HL-60 (cell line): ENCODE measurements at regions not wholly inside any gene's neighbourhood (a gene's known extent, or its start where the extent isn't known, plus 50 kb on each side); places are given as distances from the start of the nearest gene placed in this dataset.

Source experiments
- DNase-seq, 2 experiments: peaks; one replicate each; pipeline ENCODE4 v3.0.0-alpha.2; 2010 to 2020; ENCODE audit warnings: low read depth in 1 of 2, low spot score in 1 of 2
- H3K27ac ChIP-seq: fragments of 250-450 bp; sonication (Bioruptor Pico); replicated peaks from 2 replicates; pipeline ENCODE4 v1.5.1; 2020; ENCODE audit warnings: mild to moderate bottlenecking, moderate library complexity
- H3K27me3 ChIP-seq: fragments of 250-450 bp; sonication (Bioruptor Pico); 2 replicates; pipeline ENCODE4 v1.5.1; 2021; ENCODE audit warnings: mild to moderate bottlenecking, moderate library complexity; ENCODE audit not compliant: insufficient read depth, poor library complexity, severe bottlenecking
- H3K4me3 ChIP-seq: replicated peaks from 2 replicates; pipeline ENCODE4 v1.5.1; 2011; ENCODE audit warnings: mild to moderate bottlenecking, control low read depth, low read length; ENCODE audit not compliant: insufficient read depth
- CTCF ChIP-seq: IDR thresholded peaks from one replicate; pipeline ENCODE4 v1.5.1; 2011; ENCODE audit warnings: low read length, control low read depth, inconsistent platforms; ENCODE audit not compliant: insufficient read depth
- GABPA ChIP-seq: IDR thresholded peaks from 2 replicates; pipeline ENCODE4 v1.6.1; 2012; ENCODE audit warnings: low read depth
- POLR2AphosphoS5 ChIP-seq: IDR thresholded peaks from 2 replicates; pipeline ENCODE4 v1.6.1; 2012; ENCODE audit warnings: low read depth
- SPI1 ChIP-seq: IDR thresholded peaks from 2 replicates; pipeline ENCODE4 v1.6.1; 2012; ENCODE audit warnings: low read depth, mild to moderate bottlenecking, borderline replicate concordance
- TF ChIP-seq, protein P1 (sequence below): IDR thresholded peaks from 2 replicates; pipeline ENCODE4 v1.6.1; 2012; ENCODE audit warnings: low read depth; ENCODE audit not compliant: insufficient replicate concordance

DNA sequence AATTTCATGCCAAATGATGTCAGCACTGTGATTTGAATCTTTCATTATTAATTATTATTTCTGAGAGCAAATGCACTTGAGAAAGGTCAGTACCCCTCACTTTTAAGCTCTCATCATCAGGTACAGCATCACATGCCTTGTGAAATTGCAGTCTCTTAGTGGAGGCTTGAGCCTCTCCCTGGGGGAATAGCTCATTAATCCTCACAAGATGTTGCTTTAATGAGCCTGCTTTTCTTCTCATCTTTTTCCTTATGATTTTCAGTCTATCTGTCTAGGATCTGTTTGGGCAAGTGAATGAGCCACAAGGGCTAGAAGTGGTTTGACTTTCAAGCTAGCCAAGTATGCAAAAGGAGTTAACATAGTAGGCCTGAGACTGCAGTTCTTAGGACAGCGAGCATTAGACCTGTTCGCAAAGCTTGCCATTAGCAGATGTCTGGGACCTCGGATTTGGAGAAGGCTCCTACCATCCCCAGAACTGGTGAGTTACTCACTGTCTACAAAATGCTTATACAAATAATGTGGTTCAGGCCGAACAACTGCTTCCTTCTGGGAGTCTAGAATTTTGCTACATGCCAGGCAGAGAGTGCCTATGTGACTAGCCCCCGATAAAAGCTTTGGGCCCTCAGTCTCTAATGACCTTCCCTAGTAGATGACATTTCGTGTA is 174.5 kb downstream of the IL15 start:
- no peak overlapping the region for H3K4me3 ChIP-seq
- TF ChIP-seq POLR2AphosphoS5: no peak
- TF ChIP-seq GABPA: no peak
- TF ChIP-seq, protein P1, sequence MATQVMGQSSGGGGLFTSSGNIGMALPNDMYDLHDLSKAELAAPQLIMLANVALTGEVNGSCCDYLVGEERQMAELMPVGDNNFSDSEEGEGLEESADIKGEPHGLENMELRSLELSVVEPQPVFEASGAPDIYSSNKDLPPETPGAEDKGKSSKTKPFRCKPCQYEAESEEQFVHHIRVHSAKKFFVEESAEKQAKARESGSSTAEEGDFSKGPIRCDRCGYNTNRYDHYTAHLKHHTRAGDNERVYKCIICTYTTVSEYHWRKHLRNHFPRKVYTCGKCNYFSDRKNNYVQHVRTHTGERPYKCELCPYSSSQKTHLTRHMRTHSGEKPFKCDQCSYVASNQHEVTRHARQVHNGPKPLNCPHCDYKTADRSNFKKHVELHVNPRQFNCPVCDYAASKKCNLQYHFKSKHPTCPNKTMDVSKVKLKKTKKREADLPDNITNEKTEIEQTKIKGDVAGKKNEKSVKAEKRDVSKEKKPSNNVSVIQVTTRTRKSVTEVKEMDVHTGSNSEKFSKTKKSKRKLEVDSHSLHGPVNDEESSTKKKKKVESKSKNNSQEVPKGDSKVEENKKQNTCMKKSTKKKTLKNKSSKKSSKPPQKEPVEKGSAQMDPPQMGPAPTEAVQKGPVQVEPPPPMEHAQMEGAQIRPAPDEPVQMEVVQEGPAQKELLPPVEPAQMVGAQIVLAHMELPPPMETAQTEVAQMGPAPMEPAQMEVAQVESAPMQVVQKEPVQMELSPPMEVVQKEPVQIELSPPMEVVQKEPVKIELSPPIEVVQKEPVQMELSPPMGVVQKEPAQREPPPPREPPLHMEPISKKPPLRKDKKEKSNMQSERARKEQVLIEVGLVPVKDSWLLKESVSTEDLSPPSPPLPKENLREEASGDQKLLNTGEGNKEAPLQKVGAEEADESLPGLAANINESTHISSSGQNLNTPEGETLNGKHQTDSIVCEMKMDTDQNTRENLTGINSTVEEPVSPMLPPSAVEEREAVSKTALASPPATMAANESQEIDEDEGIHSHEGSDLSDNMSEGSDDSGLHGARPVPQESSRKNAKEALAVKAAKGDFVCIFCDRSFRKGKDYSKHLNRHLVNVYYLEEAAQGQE: no peak
- no peaks in the 10 kb centered on the region for H3K27me3 ChIP-seq
- DNase-seq: no peak
- H3K27ac ChIP-seq: no peak overlapping the region

DNA sequence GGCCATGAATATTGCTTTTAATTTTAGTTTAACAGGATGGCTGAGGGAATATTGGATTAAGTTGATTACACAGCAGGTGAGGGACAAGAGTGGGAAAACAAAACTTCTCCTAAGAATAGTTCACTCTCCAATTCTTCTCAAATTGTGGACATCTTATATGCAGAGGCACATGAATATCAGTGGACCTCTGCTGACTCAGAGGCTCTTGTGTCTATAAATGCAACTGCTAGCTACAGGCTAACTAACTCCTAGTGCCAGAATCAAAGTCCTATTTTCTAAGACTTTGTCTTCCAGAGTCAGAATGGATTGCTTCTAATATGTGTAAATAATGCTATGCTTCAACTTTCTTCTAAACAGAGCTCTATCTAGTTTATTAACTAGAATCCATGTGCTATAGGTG is 175.8 kb downstream of the IL15 start:
- TF ChIP-seq, protein P1: no peak
- no peak for TF ChIP-seq SPI1
- TF ChIP-seq POLR2AphosphoS5: no peak
- no peak for TF ChIP-seq CTCF
- no peak for TF ChIP-seq GABPA
- Histone ChIP-seq H3K27ac (no peak overlapping the region), H3K27me3 (no peaks in the 10 kb centered on the region), H3K4me3 (no peak overlapping the region)
- no peak for DNase-seq

DNA sequence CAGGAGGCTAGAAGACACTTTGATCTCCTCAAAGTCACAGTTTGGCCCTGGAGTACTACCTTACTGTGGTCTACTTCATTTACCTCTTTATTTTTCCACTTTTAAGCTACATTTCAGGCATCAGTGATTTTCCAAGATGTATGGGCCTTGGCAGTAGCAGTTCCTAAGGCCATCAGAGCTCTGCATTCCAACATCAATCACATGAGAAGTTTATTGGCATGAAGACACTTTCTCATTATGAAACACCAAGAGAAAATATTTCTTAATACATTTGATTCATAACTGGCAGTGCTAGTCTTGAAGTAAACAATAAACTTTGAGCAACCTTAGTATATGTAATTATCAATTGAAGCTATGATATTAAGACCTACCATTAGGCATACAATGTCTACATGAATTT is 178.1 kb downstream of the IL15 start:
- H3K4me3 ChIP-seq: no peak overlapping the region
- no peak for DNase-seq
- no peak overlapping the region for H3K27ac ChIP-seq
- TF ChIP-seq, protein P1: no peak
- TF ChIP-seq CTCF (no peak), SPI1 (no peak), POLR2AphosphoS5 (no peak), GABPA (no peak)
- no peaks in the 10 kb centered on the region for H3K27me3 ChIP-seq

DNA sequence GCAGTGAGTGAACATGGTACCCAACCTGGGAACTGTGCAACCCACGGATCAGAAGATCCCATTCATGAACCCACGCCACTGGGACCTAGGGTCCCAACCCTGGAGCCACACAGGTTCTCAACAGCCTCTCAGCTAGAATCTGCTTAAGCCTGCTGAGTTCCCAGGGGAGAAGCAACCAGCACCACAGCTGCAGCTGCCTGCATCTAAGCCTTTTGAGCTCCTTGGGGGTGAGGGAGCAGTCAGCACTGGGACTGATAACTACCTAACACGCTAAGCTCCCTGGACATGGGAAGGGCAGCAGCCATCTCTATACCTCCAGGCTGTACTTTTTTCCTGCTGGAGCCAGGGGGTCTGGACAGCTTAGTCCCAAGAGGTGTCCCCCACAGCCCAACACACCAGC is 179.3 kb downstream of the IL15 start:
- Histone ChIP-seq H3K27me3 (no peaks in the 10 kb centered on the region), H3K4me3 (no peak overlapping the region), H3K27ac (no peak overlapping the region)
- no peak for DNase-seq
- no peak for TF ChIP-seq POLR2AphosphoS5
- TF ChIP-seq GABPA: no peak
- TF ChIP-seq, protein P1: no peak
- no peak for TF ChIP-seq CTCF
- TF ChIP-seq SPI1: no peak
